Gastrocnemius medialis (tissue), 4 donors: ENCODE measurements at regions not wholly inside any gene's neighbourhood (a gene's known extent, or its start where the extent isn't known, plus 50 kb on each side); places are given as distances from the start of the nearest gene placed in this dataset.

ENCODE experiments used
- ATAC-seq, 2 donors: fragments of 150-250 bp; one replicate each; pipeline ENCODE4 v1.9.1; 2016
- DNase-seq, 2 donors: peaks; one replicate each; pipeline ENCODE4 v3.0.0-alpha.2; 2019
- H3K27ac ChIP-seq, 4 donors: fragments of 200-600 bp; sonication (generic); 1 replicate in 1 of 4; 2 replicates in 3 of 4; pipeline ENCODE4 v1.5.1; 2016 to 2018; ENCODE audit warnings: mild to moderate bottlenecking in 2 of 4, moderate library complexity in 1 of 4
- H3K27me3 ChIP-seq, 3 donors: fragments of 200-600 bp; sonication (generic) in 2 of 3; 1 replicate in 1 of 3; 2 replicates in 2 of 3; pipeline versions ENCODE4 v1.5.1 to v1.6.0; 2016 to 2019; ENCODE audit warnings: mild to moderate bottlenecking in 1 of 3, moderate library complexity in 1 of 3
- H3K36me3 ChIP-seq, 2 donors: fragments of 200-600 bp; sonication (generic) in 1 of 2; one replicate each; pipeline ENCODE4 v1.5.1; 2017 to 2018
- H3K4me1 ChIP-seq, 2 donors: fragments of 200-600 bp; sonication (generic) in 1 of 2; one replicate each; pipeline ENCODE4 v1.5.1; 2016 to 2017; ENCODE audit warnings: mild to moderate bottlenecking in 2 of 2
- H3K4me3 ChIP-seq, 4 donors: fragments of 200-600 bp; sonication (generic) in 3 of 4; 1 replicate in 1 of 4; 2 replicates in 3 of 4; pipeline ENCODE4 v1.5.1; 2016 to 2019; ENCODE audit warnings: mild to moderate bottlenecking in 2 of 4
- H3K9me3 ChIP-seq, 3 donors: fragments of 200-600 bp; sonication (generic) in 2 of 3; 1 replicate in 1 of 3; 2 replicates in 2 of 3; pipeline ENCODE4 v1.5.1; 2016 to 2019
- POLR2A ChIP-seq, 2 donors: fragments of 450-650 bp; IDR thresholded peaks; one replicate each; pipeline ENCODE4 v1.6.1; 2017; ENCODE audit warnings: antibody characterized with exemption in 2 of 2, mild to moderate bottlenecking in 2 of 2, moderate library complexity in 2 of 2
- in situ Hi-C, 4 donors: fragments of 200-750 bp; cut with MboI; loops; one replicate each; pipeline versions ENCODE4 v1.15.0 to v1.8.0; 2017; ENCODE audit warnings: low sequenced_read_pairs in 4 of 4
- intact Hi-C: fragments of 100-400 bp; cut with DNase I; formaldehyde crosslinking; loops from one replicate; pipeline ENCODE4 v1.15.1; 2023; ENCODE audit warnings: low total_unique reads
- TF ChIP-seq, protein P1 (sequence below), 5 experiments: fragments of 450-650 bp in 3 of 5; fragments of 200-600 bp in 2 of 5; sonication (generic) in 2 of 5; IDR thresholded peaks in 4 of 5; conservative IDR thresholded peaks in 1 of 5; 1 replicate in 4 of 5; 2 replicates in 1 of 5; pipeline ENCODE4 v1.5.1; 2016 to 2019; ENCODE audit warnings: antibody characterized with exemption in 5 of 5, mild to moderate bottlenecking in 3 of 5, moderate library complexity in 3 of 5

GRCh38 chr22:36088292-36088691 lies 59.7 kb upstream of the RBFOX2 start:
- H3K27me3 ChIP-seq, result no peaks in the 10 kb centered on the region
- H3K4me3 ChIP-seq, result no peak overlapping the region
- DNase-seq (no peak), ATAC-seq (no peak)
- H3K4me1 ChIP-seq, result no peaks in the 10 kb centered on the region
- no peaks in the 10 kb centered on the region for H3K9me3 ChIP-seq
- intact Hi-C loops (no loop called here), in situ Hi-C loops (no loop called here)
- TF ChIP-seq POLR2A (IDR thresholded peaks at IDR 0.05), result no peak
- TF ChIP-seq, protein P1, sequence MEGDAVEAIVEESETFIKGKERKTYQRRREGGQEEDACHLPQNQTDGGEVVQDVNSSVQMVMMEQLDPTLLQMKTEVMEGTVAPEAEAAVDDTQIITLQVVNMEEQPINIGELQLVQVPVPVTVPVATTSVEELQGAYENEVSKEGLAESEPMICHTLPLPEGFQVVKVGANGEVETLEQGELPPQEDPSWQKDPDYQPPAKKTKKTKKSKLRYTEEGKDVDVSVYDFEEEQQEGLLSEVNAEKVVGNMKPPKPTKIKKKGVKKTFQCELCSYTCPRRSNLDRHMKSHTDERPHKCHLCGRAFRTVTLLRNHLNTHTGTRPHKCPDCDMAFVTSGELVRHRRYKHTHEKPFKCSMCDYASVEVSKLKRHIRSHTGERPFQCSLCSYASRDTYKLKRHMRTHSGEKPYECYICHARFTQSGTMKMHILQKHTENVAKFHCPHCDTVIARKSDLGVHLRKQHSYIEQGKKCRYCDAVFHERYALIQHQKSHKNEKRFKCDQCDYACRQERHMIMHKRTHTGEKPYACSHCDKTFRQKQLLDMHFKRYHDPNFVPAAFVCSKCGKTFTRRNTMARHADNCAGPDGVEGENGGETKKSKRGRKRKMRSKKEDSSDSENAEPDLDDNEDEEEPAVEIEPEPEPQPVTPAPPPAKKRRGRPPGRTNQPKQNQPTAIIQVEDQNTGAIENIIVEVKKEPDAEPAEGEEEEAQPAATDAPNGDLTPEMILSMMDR (IDR thresholded peaks at IDR 0.05 in 4 of 5, conservative IDR thresholded peaks at IDR 0.05 in 1 of 5), result no peak
- no peak overlapping the region for H3K27ac ChIP-seq
- no peaks in the 10 kb centered on the region for H3K36me3 ChIP-seq

- no peaks in the 10 kb centered on the region for H3K9me3 ChIP-seq
- H3K27ac ChIP-seq, result no peak overlapping the region
- no peak overlapping the region for H3K4me3 ChIP-seq
- no peak for TF ChIP-seq POLR2A (IDR thresholded peaks at IDR 0.05)
- intact Hi-C loops (no loop called here), in situ Hi-C loops (no loop called here)
- no peak for DNase-seq
- no peak for ATAC-seq
- no peaks in the 10 kb centered on the region for H3K27me3 ChIP-seq
- no peaks in the 10 kb centered on the region for H3K4me1 ChIP-seq
- no peaks in the 10 kb centered on the region for H3K36me3 ChIP-seq
Observed at GRCh38 chr22:36087784-36088183, 59.2 kb upstream of the RBFOX2 start.

DNA sequence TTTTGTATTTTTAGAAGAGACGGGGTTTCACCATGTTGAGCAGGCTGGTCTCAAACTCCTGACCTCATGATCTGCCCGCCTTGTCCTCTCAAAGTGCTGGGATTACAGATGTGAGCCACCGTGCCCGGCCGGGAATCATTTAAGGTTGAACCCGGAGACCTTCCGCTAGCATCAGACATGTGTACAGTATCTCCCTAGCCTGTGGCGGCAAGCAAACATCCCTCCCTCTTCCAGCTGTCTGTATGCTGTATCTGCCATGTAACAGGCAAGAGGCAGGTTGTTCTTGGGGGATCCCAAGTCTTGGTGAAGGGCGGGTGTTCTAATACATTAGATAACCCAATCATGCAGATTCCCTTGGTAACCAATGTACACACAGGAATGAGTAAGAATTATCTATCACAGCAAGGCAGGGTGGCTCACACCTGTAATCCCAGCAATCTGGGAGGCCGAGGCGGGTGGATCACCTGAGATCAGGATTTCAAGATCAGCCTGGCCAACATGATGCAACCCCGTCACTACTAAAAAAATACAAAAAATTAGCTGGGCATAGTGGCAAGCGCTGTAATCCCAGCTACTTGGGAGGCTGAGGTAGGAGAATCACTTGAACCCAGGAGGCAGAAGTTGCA lies 58.1 kb upstream of the RBFOX2 start:
- TF ChIP-seq POLR2A (IDR thresholded peaks at IDR 0.05), result no peak
- TF ChIP-seq, protein P1 (IDR thresholded peaks at IDR 0.05 in 4 of 5, conservative IDR thresholded peaks at IDR 0.05 in 1 of 5), result no peak
- Histone ChIP-seq H3K27me3 (no peaks in the 10 kb centered on the region), H3K4me1 (no peaks in the 10 kb centered on the region), H3K4me3 (no peak overlapping the region), H3K27ac (no peak overlapping the region), H3K36me3 (no peaks in the 10 kb centered on the region), H3K9me3 (no peaks in the 10 kb centered on the region)
- intact Hi-C loops, result no loop called here
- in situ Hi-C loops, result no loop called here
- ATAC-seq (no peak), DNase-seq (no peak)

DNA sequence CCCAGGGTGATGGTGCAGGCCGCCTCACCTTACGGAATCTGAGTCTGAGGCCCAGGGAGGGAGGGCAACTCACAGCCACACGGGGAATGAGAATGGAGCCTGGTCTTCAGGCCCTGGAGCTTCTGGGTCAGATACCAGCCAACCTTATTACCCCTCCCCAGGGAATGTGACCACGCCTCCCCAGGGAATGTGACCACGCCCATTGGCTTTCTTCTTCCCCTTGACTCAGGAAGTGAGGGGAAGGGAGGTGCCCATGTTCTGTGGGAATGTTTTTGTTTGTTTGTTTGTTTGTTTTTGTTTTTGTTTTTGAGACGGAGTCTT lies 57.5 kb upstream of the RBFOX2 start:
- H3K4me3 ChIP-seq, result no peak overlapping the region
- H3K9me3 ChIP-seq, result no peaks in the 10 kb centered on the region
- H3K27ac ChIP-seq, result no peak overlapping the region
- intact Hi-C loops, result no loop called here
- H3K36me3 ChIP-seq, result no peaks in the 10 kb centered on the region
- no peaks in the 10 kb centered on the region for H3K4me1 ChIP-seq
- in situ Hi-C loops, result no loop called here
- no peaks in the 10 kb centered on the region for H3K27me3 ChIP-seq
- TF ChIP-seq, protein P1 (IDR thresholded peaks at IDR 0.05 in 4 of 5, conservative IDR thresholded peaks at IDR 0.05 in 1 of 5), result no peak
- TF ChIP-seq POLR2A (IDR thresholded peaks at IDR 0.05), result no peak
- ATAC-seq (no peak), DNase-seq (no peak)

GRCh38 chr22:36085476-36086169 lies 57.0 kb upstream of the RBFOX2 start:
- Histone ChIP-seq H3K27ac (no peak overlapping the region), H3K36me3 (no peaks in the 10 kb centered on the region), H3K4me1 (no peaks in the 10 kb centered on the region), H3K4me3 (no peak overlapping the region), H3K9me3 (no peaks in the 10 kb centered on the region), H3K27me3 (no peaks in the 10 kb centered on the region)
- intact Hi-C loops, result no loop called here
- in situ Hi-C loops, result no loop called here
- TF ChIP-seq, protein P1 (IDR thresholded peaks at IDR 0.05 in 4 of 5, conservative IDR thresholded peaks at IDR 0.05 in 1 of 5), result no peak
- no peak for TF ChIP-seq POLR2A (IDR thresholded peaks at IDR 0.05)
- DNase-seq (no peak), ATAC-seq (no peak)
